ENCODE measurements at regions not wholly inside any gene's neighbourhood (a gene's known extent, or its start where the extent isn't known, plus 50 kb on each side); places are given as distances from the start of the nearest gene placed in this dataset.

DNA sequence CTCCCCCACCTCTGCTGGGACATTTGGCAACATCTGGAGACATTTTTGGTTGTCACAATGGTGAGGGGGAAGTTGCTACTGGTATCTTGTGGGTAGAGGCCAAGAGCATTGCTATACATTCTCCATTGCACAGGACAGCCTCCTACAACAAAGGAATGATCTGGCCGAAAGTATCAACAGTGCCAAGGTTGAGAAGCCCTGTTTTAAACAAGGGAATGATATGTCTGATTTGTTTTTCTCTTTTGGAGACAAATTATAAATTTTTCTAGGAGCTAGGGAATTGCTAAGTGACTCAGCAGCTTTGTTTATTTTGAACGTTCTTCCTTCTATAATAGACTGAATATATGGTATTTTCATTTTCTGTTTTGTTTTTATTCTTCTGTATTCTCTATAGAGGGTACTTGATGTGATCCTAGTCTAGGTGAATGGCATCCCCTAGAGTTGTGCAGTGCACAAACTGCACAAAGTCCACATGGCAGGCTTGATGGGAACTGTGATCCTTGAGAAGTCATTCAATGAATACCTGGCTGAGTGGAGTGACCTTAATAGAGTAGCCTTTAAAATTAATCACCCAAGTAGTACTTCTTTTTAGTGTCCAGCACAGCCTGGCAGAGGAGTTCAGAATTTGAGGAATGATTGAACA is 288.6 kb upstream of the USP24 start:
- Histone ChIP-seq H4K20me1 (ENCODE audit: insufficient read depth, low read length, poor library complexity, severe bottlenecking) (no peaks in the 10 kb centered on the region), H3K4me3 (ENCODE audit: low read length, poor library complexity, severe bottlenecking) (no peak overlapping the region), H3K9me2 (replicated peaks; ENCODE audit: low read depth, low read length) (no peaks in the 10 kb centered on the region), H3F3A (ENCODE audit: low read depth) (no peaks in the 10 kb centered on the region), H3K9me3 (ENCODE audit: insufficient read depth, low read depth, low read length) (no peaks in the 10 kb centered on the region; the same call in 1 of the 2 replicates), H3K79me2 (ENCODE audit: insufficient read depth, low read length) (no peaks in the 10 kb centered on the region), H3K4me2 (ENCODE audit: low read depth, low read length, poor library complexity, severe bottlenecking) (no peak overlapping the region), H3K27me3 (ENCODE audit: insufficient read depth, low read length, poor library complexity, severe bottlenecking) (no peaks in the 10 kb centered on the region), H2AFZ (ENCODE audit: low read length) (no peak overlapping the region), H3K4me1 (ENCODE audit: insufficient read depth, low read length, poor library complexity, severe bottlenecking) (no peaks in the 10 kb centered on the region), H3K36me3 (ENCODE audit: insufficient read depth, low read length) (no peaks in the 10 kb centered on the region), H3K9ac (ENCODE audit: low read depth, low read length, poor library complexity, severe bottlenecking) (no peak overlapping the region)
- TF ChIP-seq, protein P1, sequence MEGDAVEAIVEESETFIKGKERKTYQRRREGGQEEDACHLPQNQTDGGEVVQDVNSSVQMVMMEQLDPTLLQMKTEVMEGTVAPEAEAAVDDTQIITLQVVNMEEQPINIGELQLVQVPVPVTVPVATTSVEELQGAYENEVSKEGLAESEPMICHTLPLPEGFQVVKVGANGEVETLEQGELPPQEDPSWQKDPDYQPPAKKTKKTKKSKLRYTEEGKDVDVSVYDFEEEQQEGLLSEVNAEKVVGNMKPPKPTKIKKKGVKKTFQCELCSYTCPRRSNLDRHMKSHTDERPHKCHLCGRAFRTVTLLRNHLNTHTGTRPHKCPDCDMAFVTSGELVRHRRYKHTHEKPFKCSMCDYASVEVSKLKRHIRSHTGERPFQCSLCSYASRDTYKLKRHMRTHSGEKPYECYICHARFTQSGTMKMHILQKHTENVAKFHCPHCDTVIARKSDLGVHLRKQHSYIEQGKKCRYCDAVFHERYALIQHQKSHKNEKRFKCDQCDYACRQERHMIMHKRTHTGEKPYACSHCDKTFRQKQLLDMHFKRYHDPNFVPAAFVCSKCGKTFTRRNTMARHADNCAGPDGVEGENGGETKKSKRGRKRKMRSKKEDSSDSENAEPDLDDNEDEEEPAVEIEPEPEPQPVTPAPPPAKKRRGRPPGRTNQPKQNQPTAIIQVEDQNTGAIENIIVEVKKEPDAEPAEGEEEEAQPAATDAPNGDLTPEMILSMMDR (conservative IDR thresholded peaks at IDR 0.05; ENCODE audit: low read length): no peak
- TF ChIP-seq EZH2phosphoT487 (IDR thresholded peaks at IDR 0.05; ENCODE audit: borderline replicate concordance): no peak

DNA sequence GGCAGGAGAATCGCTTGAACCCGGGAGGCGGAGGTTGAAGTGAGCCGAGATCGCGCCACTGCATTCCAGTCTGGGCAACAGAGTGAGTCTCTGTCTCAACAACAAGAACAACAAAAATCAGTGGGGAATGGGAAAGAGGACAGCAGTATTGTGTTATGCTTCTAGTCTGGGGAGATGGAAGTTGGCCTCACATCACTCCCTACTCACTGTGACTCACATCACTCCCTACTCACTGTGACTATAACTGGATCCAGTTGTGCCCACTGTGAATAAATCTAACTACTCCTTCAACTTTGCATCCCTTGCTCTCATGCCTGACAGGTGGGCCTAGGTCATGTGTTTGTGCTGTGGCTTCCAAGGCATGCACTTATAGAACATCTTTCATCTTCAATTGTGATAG is 285.4 kb upstream of the USP24 start:
- H3K9me3 ChIP-seq (ENCODE audit: insufficient read depth, low read depth, low read length): no peaks in the 10 kb centered on the region
- H2AFZ ChIP-seq (ENCODE audit: low read length): no peak overlapping the region
- no peaks in the 10 kb centered on the region for H3K4me1 ChIP-seq (ENCODE audit: insufficient read depth, low read length, poor library complexity, severe bottlenecking)
- no peaks in the 10 kb centered on the region for H3K9me2 ChIP-seq (replicated peaks; ENCODE audit: low read depth, low read length)
- no peaks in the 10 kb centered on the region for H3F3A ChIP-seq (ENCODE audit: low read depth)
- no peaks in the 10 kb centered on the region for H3K27me3 ChIP-seq (ENCODE audit: insufficient read depth, low read length, poor library complexity, severe bottlenecking)
- no peak overlapping the region for H3K4me3 ChIP-seq (ENCODE audit: low read length, poor library complexity, severe bottlenecking)
- no peak overlapping the region for H3K9ac ChIP-seq (ENCODE audit: low read depth, low read length, poor library complexity, severe bottlenecking)
- H3K4me2 ChIP-seq (ENCODE audit: low read depth, low read length, poor library complexity, severe bottlenecking): no peak overlapping the region
- no peaks in the 10 kb centered on the region for H3K36me3 ChIP-seq (ENCODE audit: insufficient read depth, low read length)
- no peak for TF ChIP-seq EZH2phosphoT487 (IDR thresholded peaks at IDR 0.05; ENCODE audit: borderline replicate concordance)
- TF ChIP-seq, protein P1 (conservative IDR thresholded peaks at IDR 0.05; ENCODE audit: low read length): no peak
- no peaks in the 10 kb centered on the region for H4K20me1 ChIP-seq (ENCODE audit: insufficient read depth, low read length, poor library complexity, severe bottlenecking)
- no peaks in the 10 kb centered on the region for H3K79me2 ChIP-seq (ENCODE audit: insufficient read depth, low read length)

DNA sequence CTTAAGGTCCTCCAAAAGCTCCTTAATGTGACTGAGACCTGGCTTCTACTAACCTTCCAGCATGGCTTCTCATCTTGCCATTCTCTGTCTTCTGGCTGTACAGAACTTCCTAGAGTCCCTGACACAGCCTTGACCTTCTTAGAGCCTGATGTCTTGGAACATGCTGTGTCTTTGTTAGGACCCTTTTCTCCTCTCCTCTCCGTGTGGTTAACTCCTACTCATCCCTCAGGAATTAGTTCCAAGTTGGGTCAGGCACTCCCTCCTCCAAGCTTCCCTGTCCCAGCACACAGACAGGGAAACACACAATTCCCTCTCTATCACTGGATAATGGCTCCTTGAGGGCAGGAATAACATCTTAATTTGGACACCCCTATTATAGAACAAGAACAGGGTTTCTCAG is 275.4 kb upstream of the USP24 start:
- Histone ChIP-seq H3K9ac (ENCODE audit: low read depth, low read length, poor library complexity, severe bottlenecking) (no peak overlapping the region), H3K9me3 (ENCODE audit: insufficient read depth, low read depth, low read length) (no peaks in the 10 kb centered on the region), H3K79me2 (ENCODE audit: insufficient read depth, low read length) (no peaks in the 10 kb centered on the region), H4K20me1 (ENCODE audit: insufficient read depth, low read length, poor library complexity, severe bottlenecking) (no peaks in the 10 kb centered on the region), H3K27me3 (ENCODE audit: insufficient read depth, low read length, poor library complexity, severe bottlenecking) (no peaks in the 10 kb centered on the region), H3K4me3 (ENCODE audit: low read length, poor library complexity, severe bottlenecking) (no peak overlapping the region), H3K36me3 (ENCODE audit: insufficient read depth, low read length) (no peaks in the 10 kb centered on the region), H2AFZ (ENCODE audit: low read length) (no peak overlapping the region), H3F3A (ENCODE audit: low read depth) (no peaks in the 10 kb centered on the region), H3K9me2 (replicated peaks; ENCODE audit: low read depth, low read length) (no peaks in the 10 kb centered on the region), H3K4me1 (ENCODE audit: insufficient read depth, low read length, poor library complexity, severe bottlenecking) (no peaks in the 10 kb centered on the region), H3K4me2 (ENCODE audit: low read depth, low read length, poor library complexity, severe bottlenecking) (no peak overlapping the region)
- TF ChIP-seq, protein P1 (conservative IDR thresholded peaks at IDR 0.05; ENCODE audit: low read length): no peak
- TF ChIP-seq EZH2phosphoT487 (IDR thresholded peaks at IDR 0.05; ENCODE audit: borderline replicate concordance): no peak

Measured in Loucy (cell line).